Liver (tissue), 3 donors: ENCODE measurements at regions not wholly inside any gene's neighbourhood (a gene's known extent, or its start where the extent isn't known, plus 50 kb on each side); places are given as distances from the start of the nearest gene placed in this dataset.

Experiments
- CTCF ChIP-seq: fragments of 150-350 bp; IDR thresholded peaks from 2 replicates; pipeline ENCODE4 v1.5.1; 2017; ENCODE audit warnings: improper control_type of control experiment, low read depth, low read length; ENCODE audit not compliant: missing input control
- FOXA1 ChIP-seq: IDR thresholded peaks from 2 replicates; pipeline ENCODE4 v1.6.1; 2016; ENCODE audit warnings: antibody characterized with exemption
- FOXA2 ChIP-seq: IDR thresholded peaks from 2 replicates; pipeline ENCODE4 v1.6.1; 2016; ENCODE audit warnings: antibody characterized with exemption
- HNF4A ChIP-seq, 2 donors: conservative IDR thresholded peaks; 2 replicates each; pipeline ENCODE4 v1.6.1; 2016; ENCODE audit warnings: antibody characterized with exemption in 2 of 2, mild to moderate bottlenecking in 2 of 2
- JUND ChIP-seq, 2 donors: IDR thresholded peaks; 2 replicates each; pipeline ENCODE4 v1.6.1; 2016; ENCODE audit warnings: antibody characterized with exemption in 2 of 2
- RAD21 ChIP-seq, 2 donors: IDR thresholded peaks; 2 replicates each; pipeline ENCODE4 v1.6.1; 2016; ENCODE audit warnings: antibody characterized with exemption in 2 of 2, mild to moderate bottlenecking in 2 of 2
- RXRA ChIP-seq, 2 donors: IDR thresholded peaks; 2 replicates each; pipeline ENCODE4 v1.6.1; 2017 to 2018; ENCODE audit warnings: antibody characterized with exemption in 2 of 2, mild to moderate bottlenecking in 1 of 2
- TAF1 ChIP-seq: conservative IDR thresholded peaks from 2 replicates; pipeline ENCODE4 v1.6.1; 2016; ENCODE audit warnings: antibody characterized with exemption, mild to moderate bottlenecking
- donor health status: healthy.
- donor health status: healthy.

GRCh38 chrX:1006156-1006730 lies 206.2 kb downstream of the CRLF2 start:
- TF ChIP-seq JUND (IDR thresholded peaks at IDR 0.05), result no peak
- no peak for TF ChIP-seq FOXA2
- TF ChIP-seq CTCF, result no peak
- TF ChIP-seq TAF1, result no peak
- TF ChIP-seq RXRA (IDR thresholded peaks at IDR 0.05), result no peak
- TF ChIP-seq HNF4A (conservative IDR thresholded peaks at IDR 0.05), result no peak
- TF ChIP-seq RAD21 (IDR thresholded peaks at IDR 0.05), result no peak
- TF ChIP-seq FOXA1, result no peak
